Left renal cortex interstitium (tissue), 4 donors: ENCODE measurements at regions not wholly inside any gene's neighbourhood (a gene's known extent, or its start where the extent isn't known, plus 50 kb on each side); places are given as distances from the start of the nearest gene placed in this dataset.

Source experiments
- DNase-seq, 4 donors: peaks; one replicate each; pipeline ENCODE4 v3.0.0-alpha.2; 2013; ENCODE audit warnings: low read depth in 4 of 4, low spot score in 2 of 4, missing footprints in 1 of 4

- DNase-seq = no peak
Observed at GRCh38 chr11:92735039-92735438, 234.4 kb upstream of the MTNR1B start.

GRCh38 chr11:92738276-92738675 is 231.2 kb upstream of the MTNR1B start:
- no peak for DNase-seq

GRCh38 chr11:92739041-92739440 is 230.4 kb upstream of the MTNR1B start:
- DNase-seq = no peak

GRCh38 chr11:92739491-92739890 is 230.0 kb upstream of the MTNR1B start:
- DNase-seq = no peak

GRCh38 chr11:92740276-92740675 is 229.2 kb upstream of the MTNR1B start:
- DNase-seq = no peak

DNA sequence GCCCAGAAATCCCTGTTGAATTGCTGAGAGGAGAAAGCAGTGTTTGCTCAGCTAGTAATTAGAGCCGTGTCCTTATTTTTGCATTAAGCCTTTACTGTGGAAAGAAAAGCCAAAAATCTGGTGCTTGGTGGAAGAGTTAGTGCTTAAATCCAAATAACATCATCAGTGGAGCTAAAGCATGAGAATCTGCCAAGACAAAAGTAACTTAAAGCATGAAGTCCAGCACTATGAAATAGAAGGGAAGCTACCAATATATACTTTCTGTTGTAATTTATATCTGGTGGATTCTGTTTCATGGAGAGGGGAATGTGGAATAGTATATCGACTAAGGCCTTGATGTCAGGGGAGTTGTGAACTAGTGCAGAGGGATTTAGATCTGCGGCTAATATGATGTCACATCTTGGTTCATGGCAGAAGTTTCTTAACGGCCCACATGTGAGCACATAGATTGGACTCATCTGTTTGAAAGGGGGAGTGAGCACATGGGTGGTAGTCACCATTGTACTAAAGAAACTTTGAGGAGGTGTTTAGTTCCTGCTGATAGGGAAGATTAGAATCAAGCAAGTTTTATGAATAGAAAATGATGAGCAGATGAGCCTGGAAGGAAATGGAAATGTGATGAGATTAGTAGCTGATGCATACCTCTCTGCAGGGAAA is 224.4 kb upstream of the MTNR1B start:
- no peak for DNase-seq

GRCh38 chr11:92750794-92751193 is 218.7 kb upstream of the MTNR1B start:
- no peak for DNase-seq

- no peak for DNase-seq
Observed at GRCh38 chr11:92751594-92751993, 217.9 kb upstream of the MTNR1B start.

GRCh38 chr11:92752122-92752521 is 217.3 kb upstream of the MTNR1B start:
- DNase-seq = no peak

- DNase-seq = no peak
Observed at GRCh38 chr11:92753161-92753560, 216.3 kb upstream of the MTNR1B start.

DNA sequence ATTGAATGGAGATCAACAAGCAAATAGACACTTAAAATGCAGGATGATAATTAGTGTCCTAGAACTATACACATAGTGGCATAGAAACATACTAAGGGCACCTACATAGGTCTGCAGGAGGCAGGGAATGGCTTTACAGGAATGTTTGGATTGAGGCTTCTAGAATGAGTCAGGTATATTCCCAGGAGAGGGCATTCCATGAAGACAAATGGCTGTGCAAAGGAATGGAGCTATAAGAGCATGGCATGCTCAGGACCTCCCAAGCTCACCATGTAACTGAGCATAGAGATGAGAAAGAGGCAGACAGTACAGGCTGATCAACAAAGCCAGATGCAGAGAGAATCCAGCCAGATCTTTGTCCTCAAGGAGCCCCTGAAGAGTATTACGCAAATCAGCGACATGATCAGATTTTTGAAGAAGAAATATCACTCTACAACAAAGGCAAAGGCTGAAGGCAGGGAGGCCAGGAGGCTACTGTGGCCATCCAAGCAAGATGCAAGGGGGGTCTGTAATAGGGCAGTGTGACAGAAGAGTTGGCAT is 211.1 kb upstream of the MTNR1B start:
- no peak for DNase-seq

DNA sequence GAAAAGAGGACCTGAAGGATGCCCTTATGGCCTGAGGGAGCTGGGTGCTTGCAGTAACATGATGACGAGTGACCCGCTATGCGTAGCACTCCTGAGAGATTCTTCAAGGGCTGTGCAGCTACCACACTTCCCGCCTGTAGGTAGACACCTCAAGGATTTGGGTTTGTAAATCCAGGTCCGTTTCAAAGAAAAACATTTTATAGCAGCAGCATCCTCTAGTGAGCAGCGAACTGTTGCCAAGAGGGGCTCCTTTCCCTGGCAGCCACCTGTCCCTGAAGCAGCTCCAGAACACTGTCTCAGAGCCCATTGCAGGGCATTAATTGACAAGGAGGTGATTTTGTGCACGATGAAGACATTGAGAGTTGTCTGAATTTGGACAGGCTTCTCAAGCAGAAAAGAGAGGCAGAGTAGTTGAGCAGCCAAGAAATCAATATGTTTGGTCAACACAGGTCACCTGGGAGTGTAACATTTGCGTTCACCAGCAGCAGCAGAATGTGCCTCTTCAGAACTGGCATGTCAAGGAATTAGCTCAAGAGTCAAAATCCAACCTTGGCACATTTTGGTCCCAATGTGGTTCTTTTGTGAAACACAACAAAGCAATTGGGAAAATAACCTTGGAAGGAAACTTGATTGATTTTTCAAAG is 209.8 kb upstream of the MTNR1B start:
- no peak for DNase-seq

GRCh38 chr11:92762121-92762540 is 207.3 kb upstream of the MTNR1B start:
- no peak for DNase-seq

DNA sequence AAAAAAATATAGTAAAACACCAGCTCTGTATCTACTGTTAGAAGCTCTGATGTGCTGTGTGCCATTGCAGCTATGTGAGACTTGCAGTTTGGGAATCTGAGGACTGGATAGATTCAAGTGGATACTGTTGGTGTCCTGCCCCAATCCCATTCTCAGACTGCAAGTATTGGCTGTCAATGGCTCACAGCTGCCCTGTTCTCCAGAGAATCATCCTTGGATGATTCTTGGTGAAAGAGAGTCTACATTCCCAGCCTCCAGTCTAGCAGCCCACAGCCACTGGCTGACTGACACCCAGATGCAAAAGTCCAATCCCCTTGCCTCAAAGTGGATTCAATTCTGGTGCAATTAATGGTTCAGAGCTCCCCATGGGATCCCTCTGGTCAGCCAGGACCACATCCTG is 206.1 kb upstream of the MTNR1B start:
- DNase-seq = no peak

DNA sequence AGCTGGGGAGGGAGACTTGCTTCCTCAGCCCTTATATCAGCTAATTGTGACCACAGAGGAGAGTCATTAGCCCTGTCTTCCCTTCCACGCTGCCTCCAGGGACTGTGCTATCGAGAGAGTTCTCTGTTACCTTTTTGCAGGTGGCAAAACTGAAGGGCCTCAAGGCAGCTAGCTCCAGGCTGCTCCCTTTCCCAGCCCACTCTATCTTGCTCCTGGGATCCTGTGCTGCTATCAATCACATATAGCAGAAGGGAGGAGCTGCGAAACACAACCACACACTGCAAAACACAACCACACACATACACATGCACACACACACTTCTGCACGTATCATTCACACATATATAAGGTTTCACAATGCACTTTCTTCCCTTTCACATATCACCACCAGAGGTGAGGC is 205.3 kb upstream of the MTNR1B start:
- no peak for DNase-seq

GRCh38 chr11:92765082-92765840 is 204.2 kb upstream of the MTNR1B start:
- no peak for DNase-seq

- DNase-seq = peak; percentile 57 to 76 (median 70)
Observed at GRCh38 chr11:92765965-92766371, 203.5 kb upstream of the MTNR1B start.

DNA sequence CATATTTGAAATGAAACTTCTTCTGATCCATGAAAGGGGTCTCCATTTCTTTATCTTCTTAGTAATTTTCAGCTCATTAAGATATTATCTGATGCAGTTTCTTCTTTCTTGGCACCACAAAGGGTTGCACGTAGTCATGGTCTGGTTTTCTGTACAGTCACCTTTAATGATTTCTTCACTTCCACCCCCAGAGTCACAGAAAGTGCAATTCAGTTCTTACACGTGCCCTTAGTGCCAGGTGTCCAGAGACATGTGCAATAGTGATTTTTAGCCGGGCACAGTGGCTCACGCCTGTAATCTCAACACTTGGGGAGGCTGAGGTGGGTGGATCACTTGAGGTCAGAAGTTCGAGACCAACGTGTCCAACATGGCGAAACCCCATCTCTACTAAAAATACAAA is 202.8 kb upstream of the MTNR1B start:
- no peak for DNase-seq

DNA sequence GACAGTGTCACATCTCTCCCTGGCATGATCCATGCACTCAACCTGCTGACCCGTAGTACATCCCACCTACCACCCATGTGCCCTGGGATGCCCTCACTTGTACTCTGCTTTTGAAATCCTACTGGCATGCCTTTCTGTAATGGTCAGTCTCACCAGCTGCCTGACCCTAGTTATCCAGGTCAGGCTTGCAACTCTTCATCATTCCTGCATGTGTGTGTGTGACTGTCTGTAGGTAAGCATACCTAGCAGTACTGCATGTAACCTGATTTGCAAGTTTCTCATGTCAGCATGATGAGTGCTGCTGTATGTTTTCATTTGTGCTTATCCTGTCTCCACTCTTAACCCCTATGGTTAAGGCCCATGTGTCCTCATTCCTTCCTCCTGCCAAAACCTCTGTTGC is 202.0 kb upstream of the MTNR1B start:
- no peak for DNase-seq

DNA sequence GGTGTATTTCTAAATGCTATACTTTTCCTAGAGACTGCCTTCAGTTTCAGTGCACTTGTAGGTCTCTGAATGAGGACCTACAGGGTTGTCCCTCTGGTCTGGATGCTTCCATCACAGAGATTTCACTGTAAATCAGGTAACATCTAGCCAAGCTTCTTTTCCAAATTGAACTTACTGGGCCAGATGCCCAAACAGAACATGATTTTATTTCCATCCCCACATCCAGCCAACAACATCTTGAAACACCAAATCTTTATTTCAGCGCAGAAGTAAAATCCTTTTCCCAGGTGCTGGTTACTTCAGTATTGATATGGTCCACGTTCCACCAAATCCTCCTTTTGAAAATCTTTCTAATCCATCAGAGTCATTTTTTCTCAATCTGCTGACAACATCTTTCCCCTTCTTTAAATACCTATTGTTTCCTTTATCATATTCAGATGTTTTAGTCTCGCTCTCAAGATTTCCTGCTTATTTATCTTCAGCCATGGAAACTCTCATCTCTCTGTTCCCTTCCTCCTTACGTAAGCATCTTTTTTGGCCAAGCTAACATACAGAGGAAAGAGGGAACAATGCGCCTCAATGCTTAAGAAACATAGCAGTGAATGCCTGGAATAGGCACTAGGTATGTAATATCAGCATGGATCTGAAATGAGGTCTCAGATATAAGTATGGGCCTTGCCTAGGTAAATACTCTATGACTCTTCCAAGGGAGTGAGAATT is 201.2 kb upstream of the MTNR1B start:
- no peak for DNase-seq

DNA sequence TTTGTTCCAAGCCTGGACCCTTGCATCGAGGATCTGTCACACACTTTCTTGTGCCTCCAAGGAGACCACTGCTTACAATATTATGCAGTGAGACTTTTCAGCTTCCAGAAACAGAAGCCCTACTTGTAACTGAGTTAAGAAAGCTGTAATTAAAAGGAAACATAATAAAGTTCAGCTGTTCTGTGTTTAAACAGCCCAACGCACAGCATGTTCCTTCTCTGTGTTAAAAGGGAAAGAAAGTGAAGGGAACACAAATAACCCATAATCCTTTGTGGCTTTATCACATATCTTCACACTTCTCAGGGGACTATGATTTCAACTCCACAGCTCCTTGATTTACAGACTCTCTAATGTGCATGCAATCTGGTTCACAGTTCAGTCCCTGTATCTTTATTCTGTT is 200.3 kb upstream of the MTNR1B start:
- peak in 2 of 4 donors; percentile 32 to 36 for DNase-seq
